Pancreas (tissue), 10 donors: ENCODE measurements at regions not wholly inside any gene's neighbourhood (a gene's known extent, or its start where the extent isn't known, plus 50 kb on each side); places are given as distances from the start of the nearest gene placed in this dataset.

Experiments
- ATAC-seq, 4 donors: fragments of 200-7000 bp; cut with Tn5 transposase; one replicate each; pipeline versions ENCODE4 v1.8.0 to v1.9.1; 2020; ENCODE audit warnings: mild to moderate bottlenecking in 4 of 4, moderate library complexity in 4 of 4
- DNase-seq, 6 donors: peaks; one replicate each; pipeline ENCODE4 v3.0.0-alpha.2; 2020
- FAIRE-seq: peaks from 2 replicates; lab custom pipeline; 2012; peaks lifted over from hg19 to GRCh38; lab: Jason Lieb, UNC
- H3K27ac ChIP-seq, 4 donors: fragments of 200-600 bp; sonication (generic); 1 replicate in 3 of 4; 2 replicates in 1 of 4; pipeline versions ENCODE4 v1.5.0 to v1.8.0; 2020
- H3K27me3 ChIP-seq, 4 donors: fragments of 200-600 bp; one replicate each; pipeline ENCODE4 v1.8.0; 2021
- H3K36me3 ChIP-seq, 3 donors: fragments of 200-600 bp; sonication (generic) in 1 of 3; one replicate each; pipeline versions ENCODE4 v1.5.0 to v1.8.0; 2020 to 2021
- H3K4me1 ChIP-seq, 3 donors: fragments of 200-600 bp; one replicate each; pipeline ENCODE4 v1.8.0; 2021
- H3K4me3 ChIP-seq, 4 donors: fragments of 200-600 bp; sonication (generic) in 2 of 4; one replicate each; pipeline versions ENCODE4 v1.5.0 to v1.8.0; 2020 to 2021
- H3K9me3 ChIP-seq, 4 donors: fragments of 200-600 bp; one replicate each; pipeline ENCODE4 v1.8.0; 2021
- WGBS, 2 donors: extraction: QIAGEN DNeasy Blood & Tissue Kit; methylation state at CpG; one replicate each; pipeline ENCODE4 v1.1.7; 2013; 5-methylcytosine and 5-hydroxymethylcytosine counted together
- intact Hi-C, 3 donors: fragments of 100-400 bp; cut with DNase I; formaldehyde crosslinking; loops; one replicate each; pipeline versions ENCODE4 v1.11.1 to v1.14.2; 2022
- TF ChIP-seq, protein P1 (sequence below), 4 donors: fragments of 200-600 bp; sonication (generic) in 3 of 4; IDR thresholded peaks; one replicate each; pipeline versions ENCODE4 v1.5.0 to v1.8.0; 2021; ENCODE audit warnings: antibody characterized with exemption in 4 of 4
- donor health status: healthy with polysubstance abuse.
- donor health status: DM: no; HTN: no; CAD: no; lungs with moderate emphysema.
- donor health status: DM: no; HTN: no; CAD: no.
- donor health status: control.
- donor health status: control.
- donor health status: Bipolar disorder and iron deficiency.
- donor health status: DM: yes; HTN: yes; CAD: no.
- donor health status: DM: no; HTN: no; CAD: no.
- donor health status: DM: no; HTN: no; CAD: no.
- donor health status: DM: yes; HTN: yes; CAD: no.

DNA sequence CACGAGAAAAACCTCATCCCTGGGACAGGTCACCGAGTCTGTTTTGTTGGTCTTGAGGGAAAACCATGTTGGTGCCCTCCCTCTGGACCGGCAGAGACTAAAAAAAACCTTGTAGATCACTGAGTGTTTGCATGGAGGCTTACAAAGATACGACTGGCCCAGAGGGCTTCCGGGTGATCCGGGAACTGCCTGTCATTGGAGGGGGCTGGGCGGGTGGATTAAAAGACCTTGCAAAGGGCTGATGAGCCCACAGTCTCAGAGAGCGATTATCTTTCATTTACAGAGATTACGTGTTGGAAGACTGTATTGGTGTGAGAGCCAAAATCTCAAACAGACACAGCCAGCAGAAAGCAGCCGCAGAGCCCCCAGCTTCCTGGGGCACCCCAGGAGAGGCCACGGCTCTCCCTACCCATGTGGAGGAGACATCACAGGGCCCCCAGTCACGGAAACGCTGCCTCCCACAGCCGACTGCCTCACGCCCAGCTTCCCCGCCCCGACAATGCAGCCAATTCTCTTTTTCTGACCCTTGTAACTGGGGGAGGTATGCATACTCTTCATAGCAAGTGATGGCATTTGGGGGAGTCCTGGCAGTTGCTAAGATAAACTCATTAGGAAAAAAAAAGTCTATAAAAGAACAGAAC lies 426.4 kb downstream of the CTTN start:
- no peaks in the 10 kb centered on the region for H3K27me3 ChIP-seq
- no peaks in the 10 kb centered on the region for H3K4me1 ChIP-seq
- H3K9me3 ChIP-seq: no peaks in the 10 kb centered on the region
- intact Hi-C loops: no loop called here
- H3K36me3 ChIP-seq: no peaks in the 10 kb centered on the region
- DNase-seq (no peak), FAIRE-seq (no peak), ATAC-seq (no peak)
- H3K27ac ChIP-seq: no peak overlapping the region
- TF ChIP-seq, protein P1, sequence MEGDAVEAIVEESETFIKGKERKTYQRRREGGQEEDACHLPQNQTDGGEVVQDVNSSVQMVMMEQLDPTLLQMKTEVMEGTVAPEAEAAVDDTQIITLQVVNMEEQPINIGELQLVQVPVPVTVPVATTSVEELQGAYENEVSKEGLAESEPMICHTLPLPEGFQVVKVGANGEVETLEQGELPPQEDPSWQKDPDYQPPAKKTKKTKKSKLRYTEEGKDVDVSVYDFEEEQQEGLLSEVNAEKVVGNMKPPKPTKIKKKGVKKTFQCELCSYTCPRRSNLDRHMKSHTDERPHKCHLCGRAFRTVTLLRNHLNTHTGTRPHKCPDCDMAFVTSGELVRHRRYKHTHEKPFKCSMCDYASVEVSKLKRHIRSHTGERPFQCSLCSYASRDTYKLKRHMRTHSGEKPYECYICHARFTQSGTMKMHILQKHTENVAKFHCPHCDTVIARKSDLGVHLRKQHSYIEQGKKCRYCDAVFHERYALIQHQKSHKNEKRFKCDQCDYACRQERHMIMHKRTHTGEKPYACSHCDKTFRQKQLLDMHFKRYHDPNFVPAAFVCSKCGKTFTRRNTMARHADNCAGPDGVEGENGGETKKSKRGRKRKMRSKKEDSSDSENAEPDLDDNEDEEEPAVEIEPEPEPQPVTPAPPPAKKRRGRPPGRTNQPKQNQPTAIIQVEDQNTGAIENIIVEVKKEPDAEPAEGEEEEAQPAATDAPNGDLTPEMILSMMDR (IDR thresholded peaks at IDR 0.05): no peak
- 73 to 78% methylated on average over 17 of the region's 17 CpGs for WGBS, 2 donors
- no peak overlapping the region for H3K4me3 ChIP-seq

DNA sequence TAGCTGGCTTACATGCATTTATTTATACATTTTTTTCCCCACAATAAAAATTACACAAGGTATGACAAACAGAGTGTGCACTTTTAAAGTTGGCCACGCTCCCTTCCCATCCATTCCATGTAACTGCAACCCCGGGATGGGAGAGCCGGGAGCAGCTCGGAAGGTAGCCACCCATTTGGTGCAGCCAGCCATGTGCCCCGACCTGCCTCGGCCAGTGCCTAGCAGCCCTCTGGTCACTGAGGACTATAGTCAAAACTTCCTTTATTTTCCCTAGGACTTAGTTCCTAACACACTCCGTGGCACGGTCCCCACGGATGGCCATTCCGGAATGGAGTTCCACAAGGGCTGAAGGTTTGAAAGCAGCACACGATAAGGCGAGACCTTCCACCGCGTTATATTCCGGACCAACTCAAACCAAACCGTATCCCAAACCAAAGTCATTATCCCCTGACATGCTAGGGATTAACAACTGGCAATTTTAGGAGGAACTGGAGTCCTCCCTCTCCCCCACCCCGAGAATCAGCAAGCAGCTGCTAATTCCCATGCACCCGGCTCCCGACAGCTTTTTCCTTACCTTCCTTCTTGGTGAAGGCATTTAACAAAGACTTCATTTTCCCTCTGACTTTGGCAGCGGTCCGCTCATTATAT lies 426.4 kb downstream of the SHANK2 start:
- TF ChIP-seq, protein P1 (IDR thresholded peaks at IDR 0.05): no peak
- H3K9me3 ChIP-seq: no peaks in the 10 kb centered on the region
- 49 to 57% methylated on average over 21 of the region's 21 CpGs for whole genome bisulfite sequencing, 2 donors
- H3K27me3 ChIP-seq: no peaks in the 10 kb centered on the region
- FAIRE-seq: no peak
- ATAC-seq: peak in 3 of 4 donors; percentile 17 to 30 (median 20)
- peak overlapping the region in 1 of 4 donors; percentile 42 for H3K27ac ChIP-seq
- H3K36me3 ChIP-seq: no peaks in the 10 kb centered on the region
- no peaks in the 10 kb centered on the region for H3K4me1 ChIP-seq
- H3K4me3 ChIP-seq: peak overlapping the region in 2 of 4 donors; percentile 0 to 25
- intact Hi-C loops: no loop called here
- DNase-seq: no peak

DNA sequence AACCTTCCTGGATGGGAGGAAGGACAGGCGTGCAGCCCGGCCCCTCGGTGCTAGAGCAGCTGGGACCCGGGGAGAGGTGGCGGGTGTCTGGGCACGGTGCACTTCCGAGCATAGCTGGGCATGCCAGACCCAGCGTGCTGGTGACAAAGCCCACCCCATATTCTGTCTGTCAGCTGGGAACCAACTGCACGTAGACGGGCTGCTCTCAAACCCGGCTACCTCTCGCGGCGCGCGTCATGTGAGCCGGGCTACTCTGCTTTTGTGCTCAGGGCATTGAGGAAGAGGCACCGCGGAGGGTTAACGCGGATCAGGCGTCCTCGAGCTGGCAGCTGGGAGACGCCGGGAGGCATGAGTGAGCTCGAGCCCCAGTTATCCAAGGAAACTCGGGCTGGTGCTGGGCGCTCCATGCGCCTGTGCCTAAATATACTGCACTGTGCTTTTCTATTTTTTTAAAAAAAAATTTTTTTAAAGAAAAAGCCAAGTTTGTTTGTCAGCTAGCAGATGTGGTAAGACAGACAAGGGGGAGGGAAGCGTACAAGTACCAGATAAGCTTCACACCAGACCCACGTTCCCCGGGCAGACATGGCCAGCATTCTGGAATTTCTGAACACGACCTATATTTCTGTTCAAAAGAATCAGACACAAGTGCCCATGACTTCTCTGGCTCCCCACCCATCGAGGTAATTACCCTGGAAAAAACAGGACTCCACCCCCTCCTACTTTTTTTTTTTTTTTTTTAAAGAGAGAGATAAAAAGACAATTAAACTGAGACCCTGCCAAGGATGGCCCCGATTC lies 425.6 kb downstream of the SHANK2 start:
- DNase-seq: peak in 3 of 6 donors; percentile 22 to 75 (median 25)
- H3K4me3 ChIP-seq: peak overlapping the region in 2 of 4 donors; percentile 0 to 25
- no peaks in the 10 kb centered on the region for H3K36me3 ChIP-seq
- H3K9me3 ChIP-seq: no peaks in the 10 kb centered on the region
- no peaks in the 10 kb centered on the region for H3K4me1 ChIP-seq
- TF ChIP-seq, protein P1 (IDR thresholded peaks at IDR 0.05): no peak
- intact Hi-C loops: no loop called here
- 22 to 48% methylated on average over 33 to 35 of the region's 35 CpGs for WGBS, 2 donors
- no peaks in the 10 kb centered on the region for H3K27me3 ChIP-seq
- ATAC-seq: peak; percentile 59 to 81 (median 74)
- no peak for FAIRE-seq
- H3K27ac ChIP-seq: peak overlapping the region in 1 of 4 donors; percentile 42

DNA sequence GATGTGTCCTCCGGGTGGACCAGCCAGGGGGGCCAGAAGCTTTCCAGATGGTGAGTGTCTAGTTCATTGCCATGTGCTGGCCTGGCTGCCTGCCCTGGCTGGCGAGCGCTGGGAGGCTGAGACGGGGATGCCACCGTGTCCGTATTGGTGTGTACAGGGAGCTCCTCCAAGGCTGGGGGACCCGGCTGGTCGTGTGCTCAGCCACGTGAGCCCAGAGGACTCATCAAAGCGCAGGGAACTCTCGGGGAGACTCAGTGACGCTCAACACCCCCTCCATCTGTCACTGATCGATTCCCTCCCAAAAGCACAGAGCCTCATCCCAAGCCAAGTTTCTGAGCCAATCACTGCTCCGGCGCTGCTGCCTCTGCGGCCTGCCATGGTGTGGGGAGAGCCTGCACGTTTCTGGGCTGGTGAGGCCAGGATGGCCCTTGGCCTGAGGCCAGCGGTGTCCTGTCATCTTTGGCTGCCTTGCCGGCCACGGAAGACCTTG lies 423.7 kb downstream of the SHANK2 start:
- no peaks in the 10 kb centered on the region for H3K9me3 ChIP-seq
- no peak overlapping the region for H3K27ac ChIP-seq
- ATAC-seq (no peak), DNase-seq (no peak), FAIRE-seq (no peak)
- no peaks in the 10 kb centered on the region for H3K27me3 ChIP-seq
- WGBS, 2 donors: 80 to 84% methylated on average over 20 of the region's 20 CpGs
- TF ChIP-seq, protein P1 (IDR thresholded peaks at IDR 0.05): no peak
- H3K4me3 ChIP-seq: no peak overlapping the region
- no peaks in the 10 kb centered on the region for H3K4me1 ChIP-seq
- no peaks in the 10 kb centered on the region for H3K36me3 ChIP-seq
- intact Hi-C loops: no loop called here
